ENCODE measurements at regions not wholly inside any gene's neighbourhood (a gene's known extent, or its start where the extent isn't known, plus 50 kb on each side); places are given as distances from the start of the nearest gene placed in this dataset.
"Not testable (repeated sequence)": the region's sequence is repeated elsewhere in the genome, so short reads cannot be mapped to it uniquely, and the experiment has no call there.

DNA sequence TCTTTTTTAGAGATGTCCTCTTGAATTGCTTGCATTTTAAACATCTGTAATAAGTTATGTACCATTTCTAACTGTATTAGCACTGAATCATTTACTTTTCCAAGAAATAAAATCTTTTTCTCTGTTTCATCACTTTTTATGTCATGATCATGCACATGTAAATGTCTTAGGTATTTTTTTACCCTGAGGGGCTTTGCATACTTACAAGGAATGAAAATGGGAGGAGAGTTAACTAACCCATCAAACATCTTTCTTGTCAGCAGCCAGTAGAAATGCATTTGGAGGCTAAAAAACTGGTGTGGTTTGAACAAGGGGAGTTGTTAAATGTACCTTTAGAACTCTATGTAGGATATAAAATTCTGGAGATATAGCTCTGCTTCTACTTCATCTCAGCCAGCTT, 1080.3 kb downstream of the GALC start:
- DNase-seq (ENCODE audit: low read depth in 2 of 2): peak; percentile 84 to 87

DNA sequence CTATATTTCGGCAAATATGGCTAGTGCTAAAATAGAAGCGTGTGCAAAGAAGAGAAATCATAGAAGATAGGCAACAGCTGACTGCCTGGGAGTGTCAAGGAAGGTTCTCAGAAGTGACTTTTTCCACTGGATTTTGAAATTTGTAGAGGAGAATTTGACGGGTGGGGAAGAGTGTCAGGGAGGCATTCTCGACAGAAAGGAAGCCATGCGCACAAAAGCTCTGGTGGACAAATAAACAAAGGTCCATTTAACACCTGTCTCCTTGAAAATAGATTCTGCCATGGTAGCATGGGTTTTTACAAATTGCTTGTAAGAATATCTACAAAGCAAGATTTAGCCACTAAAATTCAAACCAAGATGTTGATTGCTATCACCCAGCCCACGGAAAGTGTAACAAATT, 1081.5 kb downstream of the GALC start:
- DNase-seq (ENCODE audit: low read depth in 2 of 2): no peak

DNA sequence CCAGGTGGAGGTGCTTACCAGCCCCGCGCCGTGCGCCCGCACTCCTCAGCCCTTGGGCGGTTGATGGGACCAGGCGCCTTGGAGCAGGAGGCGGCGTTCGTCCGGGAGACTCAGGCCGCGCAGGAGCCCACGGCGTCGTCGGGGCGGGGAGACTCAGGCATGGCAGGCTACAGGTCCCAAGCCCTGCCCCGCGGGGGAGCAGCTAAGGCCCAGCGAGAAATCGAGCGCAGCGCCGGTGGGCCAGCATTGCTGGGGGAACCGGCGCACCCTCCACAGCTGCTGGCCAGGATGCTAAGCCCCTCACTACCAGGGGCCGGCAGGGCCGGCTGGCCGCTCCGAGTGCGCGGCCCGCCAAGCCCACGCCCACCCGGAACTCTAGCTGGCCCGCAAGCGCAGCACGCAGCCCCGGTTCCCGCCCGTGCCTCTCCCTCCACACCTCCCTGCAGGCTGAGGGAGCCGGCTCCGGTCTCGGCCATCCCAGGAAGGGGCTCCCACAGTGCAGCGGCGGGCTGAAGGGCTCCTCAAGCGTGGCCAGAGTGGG, 1087.5 kb downstream of the GALC start:
- not testable (repeated sequence) for DNase-seq (ENCODE audit: low read depth in 2 of 2)

DNA sequence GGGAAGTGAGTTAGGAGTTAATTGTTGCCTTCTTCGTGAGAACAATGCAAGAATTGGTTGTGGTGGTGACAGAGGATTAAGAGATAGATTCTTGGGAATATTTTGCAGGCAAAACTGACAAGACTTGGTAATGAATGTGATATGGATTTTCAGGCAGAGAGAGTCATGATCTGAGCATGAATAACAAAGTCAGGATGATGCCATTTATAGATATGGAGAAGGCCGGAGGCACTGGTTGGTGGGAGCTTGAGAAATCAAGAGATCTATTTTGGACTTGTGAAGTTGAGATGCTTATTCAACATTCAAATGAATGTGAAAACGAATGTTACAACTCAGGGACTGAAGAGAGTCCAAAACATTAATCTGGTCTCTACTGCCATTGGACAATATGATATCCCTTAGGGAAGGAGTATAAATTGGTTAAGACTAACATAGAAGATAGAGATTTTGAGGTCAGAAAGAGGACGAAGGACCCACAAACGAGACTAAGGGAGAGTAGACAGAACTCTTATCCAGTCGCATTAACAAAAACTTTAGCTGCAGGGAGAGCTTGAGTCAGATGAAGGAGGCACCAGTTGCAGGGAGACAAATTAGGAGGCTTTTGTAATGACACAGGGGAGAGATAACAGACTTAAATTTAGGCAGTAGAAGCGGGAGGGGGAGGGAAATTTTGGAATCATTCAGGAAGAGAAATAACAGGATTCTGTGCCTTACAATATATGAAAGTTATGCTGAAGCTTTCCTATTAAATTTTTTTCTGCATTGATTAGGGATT, 1090.6 kb downstream of the GALC start:
- no peak for DNase-seq (ENCODE audit: low read depth in 2 of 2)

DNA sequence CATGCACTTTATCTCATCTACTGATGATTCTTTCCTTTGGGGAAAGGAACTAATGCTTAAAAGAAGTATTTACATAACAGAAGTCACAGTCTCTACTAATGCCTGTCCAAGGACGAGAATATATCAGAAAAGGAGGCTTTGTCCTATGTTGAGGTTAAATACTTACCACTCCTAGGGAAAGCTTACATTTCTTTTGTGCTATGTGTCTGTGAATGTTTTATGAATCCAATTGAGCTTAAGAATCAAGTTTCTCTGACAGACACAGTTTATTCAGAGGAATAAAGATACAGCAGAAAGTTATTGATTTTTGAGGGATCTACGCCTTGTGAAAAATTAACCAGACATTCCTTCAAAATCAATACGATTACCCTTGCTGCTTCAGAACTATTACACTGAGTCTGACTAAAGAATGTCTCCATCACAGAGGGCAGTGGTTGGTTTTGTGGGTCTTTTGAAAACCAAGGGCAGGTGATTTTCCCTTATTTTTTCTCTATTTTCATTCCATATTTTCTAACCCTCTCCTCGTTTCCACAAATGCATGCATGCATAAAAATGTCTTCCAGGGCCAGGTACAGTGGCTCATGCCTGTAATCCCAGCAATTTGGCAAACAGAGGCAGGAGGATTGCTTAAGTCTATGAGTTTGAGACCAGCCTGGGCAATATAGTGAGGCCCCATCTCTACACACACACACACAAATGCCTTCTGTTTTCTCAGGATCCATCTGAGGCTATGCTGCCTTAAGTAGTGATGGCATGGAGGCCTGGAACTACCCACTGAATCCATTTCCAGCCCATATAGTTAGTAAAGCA, 1095.1 kb downstream of the GALC start:
- no peak for DNase-seq (ENCODE audit: low read depth in 2 of 2)

DNA sequence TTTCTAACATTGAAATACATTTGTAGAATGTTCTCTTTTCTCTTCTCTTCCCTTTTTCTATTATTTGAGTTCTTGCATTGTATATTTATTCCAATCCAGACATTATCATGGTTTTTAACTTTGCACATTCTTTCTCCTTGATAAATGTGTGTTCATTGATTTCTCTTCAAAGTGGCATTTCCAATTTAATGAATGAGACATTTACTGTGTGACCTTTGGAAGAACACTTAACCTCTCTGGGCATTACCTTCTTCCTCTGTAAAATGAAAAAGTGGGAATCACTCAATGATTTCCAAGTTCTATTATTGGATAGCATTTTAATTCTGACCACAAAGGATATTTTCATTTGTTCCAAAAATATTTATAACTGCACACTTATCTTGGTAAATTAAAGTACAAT, 1095.8 kb downstream of the GALC start:
- no peak for DNase-seq (ENCODE audit: low read depth in 2 of 2)

DNA sequence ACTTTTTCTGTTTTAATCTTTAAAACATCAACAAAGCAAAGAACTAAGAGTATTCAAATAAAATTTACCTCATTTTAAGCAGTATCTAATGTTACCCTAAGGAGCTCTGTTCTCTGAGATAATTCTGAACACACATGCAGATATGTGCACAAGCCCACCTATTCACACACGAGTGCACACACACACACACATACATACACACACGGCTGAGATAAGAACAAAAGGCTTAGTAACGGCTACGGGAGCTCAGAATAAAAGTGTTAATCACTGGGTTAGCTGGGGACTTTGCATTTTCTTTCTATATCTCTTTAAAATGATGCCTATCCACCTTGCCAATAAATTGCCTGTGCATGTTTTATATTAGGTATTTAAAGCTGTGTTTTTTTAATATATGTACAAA, 1096.3 kb downstream of the GALC start:
- DNase-seq (ENCODE audit: low read depth in 2 of 2): no peak

DNA sequence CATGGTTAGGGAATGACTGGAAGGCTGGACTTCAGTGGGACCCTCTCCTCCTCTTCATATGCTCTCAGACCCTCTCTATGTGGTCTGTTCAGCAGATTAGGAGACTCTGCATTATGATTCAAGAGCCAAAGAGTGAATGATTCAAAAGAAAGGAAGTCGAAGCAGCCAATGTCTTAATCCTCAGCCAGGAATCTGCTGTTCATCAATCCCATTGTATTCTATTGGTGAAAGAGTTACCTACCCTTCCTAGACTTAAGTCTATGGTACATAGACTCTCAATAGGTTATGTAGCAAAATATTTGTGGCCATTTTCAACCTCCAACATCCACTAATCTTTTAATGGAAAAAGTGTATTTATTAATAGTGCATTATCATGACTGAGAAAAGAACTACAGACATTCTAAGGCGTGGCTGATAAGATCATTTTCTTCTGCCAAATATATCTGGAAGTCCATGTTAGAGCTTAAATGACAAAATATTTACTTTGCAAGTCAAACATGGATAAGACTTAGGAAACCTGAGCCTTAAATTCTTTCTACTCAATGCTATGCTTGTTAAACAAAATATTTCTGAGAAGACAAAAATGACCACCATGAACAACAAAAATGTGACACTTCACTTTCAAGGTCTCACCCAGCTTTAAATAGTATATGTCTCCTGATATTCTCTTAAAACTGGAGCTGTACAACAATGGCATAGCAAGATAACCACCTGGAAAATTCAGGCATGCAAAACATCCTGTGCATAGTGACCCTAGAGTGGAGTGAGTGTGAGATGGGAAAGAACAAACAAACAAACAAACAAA, 1100.6 kb downstream of the GALC start:
- DNase-seq (ENCODE audit: low read depth in 2 of 2): no peak

DNA sequence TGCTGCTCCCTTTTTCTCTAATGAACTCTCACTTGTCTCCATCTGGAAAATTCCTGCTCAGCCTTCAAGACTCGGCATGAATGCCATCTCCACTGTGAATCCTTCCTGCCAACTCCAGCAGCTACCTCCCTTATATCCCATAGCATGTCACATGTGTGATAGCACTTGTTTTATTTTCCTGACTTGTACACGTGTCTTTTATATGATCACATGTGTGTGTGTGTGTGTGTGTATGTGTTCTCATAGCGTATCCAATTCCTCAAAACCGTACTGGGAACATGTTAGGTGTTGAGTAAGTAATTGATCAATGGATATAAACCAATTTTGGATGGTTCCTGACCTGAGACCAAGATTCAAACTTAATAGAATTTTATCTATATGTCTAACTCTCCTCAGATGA, 1107.7 kb downstream of the GALC start:
- no peak for DNase-seq (ENCODE audit: low read depth in 2 of 2)

DNA sequence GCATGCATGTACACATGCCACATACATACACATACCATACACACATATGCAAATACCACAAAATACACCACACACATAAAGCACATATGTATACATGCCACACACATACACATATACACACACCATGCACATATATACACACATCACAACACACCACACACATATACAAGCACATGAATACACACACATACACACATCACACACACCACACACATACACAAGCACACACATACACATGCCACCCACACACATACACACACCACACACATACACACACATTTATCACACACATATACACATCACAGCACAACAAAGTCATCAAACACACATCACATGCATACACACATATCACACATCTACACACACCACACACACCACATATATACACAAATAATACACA, 1108.5 kb downstream of the GALC start:
- no peak for DNase-seq (ENCODE audit: low read depth in 2 of 2)

DNA sequence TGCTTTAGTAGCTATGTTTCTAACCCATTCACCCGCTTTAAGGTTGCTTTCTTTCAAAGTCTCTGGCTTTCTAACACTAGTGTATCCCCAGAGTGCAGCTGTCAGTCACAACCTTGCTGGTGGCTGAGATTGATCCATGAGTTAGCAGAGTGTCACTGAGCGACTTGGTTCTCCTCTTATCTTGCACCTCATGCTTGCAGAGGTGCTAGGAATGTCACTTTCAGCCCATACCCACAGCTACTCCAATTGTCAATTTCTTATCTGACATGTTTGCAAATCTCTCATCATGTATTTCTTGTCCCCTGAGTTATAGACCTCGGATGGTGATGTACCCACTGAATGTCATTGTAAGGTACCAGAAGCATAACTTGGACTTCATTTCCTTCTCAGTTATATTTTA, 1110.2 kb downstream of the GALC start:
- no peak for DNase-seq (ENCODE audit: low read depth in 2 of 2)

DNA sequence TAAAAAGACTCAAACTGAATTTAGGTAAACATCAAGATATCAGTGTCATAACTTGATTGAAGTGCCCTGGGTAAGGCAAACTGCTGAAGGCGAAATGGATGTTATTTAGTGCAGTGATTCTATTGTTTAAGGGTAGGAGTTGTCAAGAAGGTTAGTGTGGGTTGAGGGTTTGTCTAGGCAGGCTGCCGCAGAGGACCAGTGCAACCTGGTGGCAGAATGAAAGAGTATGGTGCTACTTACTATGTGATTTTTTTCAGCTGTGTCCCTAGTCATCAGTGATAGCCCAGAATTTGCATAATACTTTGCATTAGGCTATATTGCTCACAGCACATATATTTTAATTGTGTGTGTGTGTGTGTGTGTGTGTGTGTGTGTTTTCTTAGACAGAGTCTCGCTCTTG, 1127.0 kb downstream of the GALC start:
- DNase-seq (ENCODE audit: low read depth in 2 of 2): no peak

DNA sequence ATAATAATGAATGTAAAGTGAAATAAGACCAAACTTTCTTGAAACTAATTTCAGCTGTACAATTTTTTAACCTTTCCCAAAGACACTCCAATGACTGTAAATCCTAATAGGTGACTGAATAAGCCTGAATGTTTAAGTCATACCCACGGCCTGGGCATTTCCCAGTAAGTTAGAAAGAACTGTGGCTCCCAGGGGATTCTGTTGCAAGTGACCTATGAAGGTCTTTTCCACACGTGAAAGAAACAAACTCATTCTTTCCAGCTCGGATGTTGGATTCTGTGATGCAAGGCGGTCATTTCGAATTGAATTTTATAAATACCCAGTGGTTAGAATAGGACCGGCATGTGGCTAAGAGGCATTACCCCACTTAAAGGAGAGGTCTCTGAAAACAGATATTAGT, 1134.4 kb downstream of the GALC start:
- no peak for DNase-seq (ENCODE audit: low read depth in 2 of 2)

DNA sequence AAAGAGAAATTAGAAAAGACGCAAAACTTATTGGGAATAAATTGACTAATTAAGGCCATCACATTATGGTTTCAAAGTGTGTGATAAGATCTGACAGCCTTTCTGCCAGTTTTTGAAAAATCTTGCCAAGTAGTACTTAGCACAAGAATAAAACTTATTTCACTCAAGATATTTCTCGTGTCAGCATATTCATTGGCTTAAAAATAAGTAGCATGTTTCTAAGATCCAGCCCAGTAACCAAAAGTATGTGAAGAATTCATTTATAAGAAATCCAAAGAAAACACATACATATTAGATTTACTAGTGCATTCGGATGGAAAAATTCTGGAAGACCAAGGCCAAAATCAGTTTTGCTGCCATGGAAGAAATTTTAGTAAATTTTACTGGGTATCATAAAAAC, 1135.0 kb downstream of the GALC start:
- DNase-seq (ENCODE audit: low read depth in 2 of 2): peak; percentile 63 to 67

DNA sequence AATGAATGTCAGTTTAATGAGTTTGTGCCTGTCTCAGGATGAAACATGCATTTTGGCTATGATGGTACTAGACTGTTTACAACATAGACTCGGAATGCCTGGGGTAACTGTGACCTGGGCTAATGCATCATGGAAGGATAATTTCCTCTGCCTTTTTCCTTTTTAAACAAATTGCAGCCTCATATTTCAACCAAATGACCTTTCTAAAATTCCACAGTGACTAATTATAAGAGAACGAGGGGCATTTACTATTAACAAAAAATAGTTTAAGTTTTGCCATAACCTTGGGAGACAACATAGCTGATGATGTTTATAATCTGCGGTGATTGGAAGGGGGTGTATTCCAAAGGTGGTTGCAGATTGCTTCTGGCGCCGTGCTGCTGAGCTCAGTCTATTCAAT, 1140.5 kb downstream of the GALC start:
- peak; percentile 39 to 45 for DNase-seq (ENCODE audit: low read depth in 2 of 2)

DNA sequence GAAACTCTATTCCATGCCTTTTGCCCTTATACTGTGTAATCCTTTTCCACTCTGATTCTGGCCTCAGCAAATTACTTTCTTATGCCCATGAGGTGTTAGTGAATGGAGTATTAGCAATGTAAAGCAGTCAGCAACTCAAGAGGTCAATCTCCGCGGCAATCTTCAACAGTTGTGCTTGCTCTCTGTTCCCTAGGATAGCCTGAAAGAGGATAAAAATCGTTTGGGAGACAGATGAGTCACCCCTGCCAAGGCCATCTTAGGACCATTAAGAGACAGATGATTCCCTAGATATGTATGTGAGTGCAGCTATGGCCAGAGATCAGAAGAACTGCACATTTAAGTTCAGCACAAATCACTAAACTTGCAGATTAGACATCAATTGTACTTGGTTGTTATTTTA, 1145.8 kb downstream of the GALC start:
- no peak for DNase-seq (ENCODE audit: low read depth in 2 of 2)

DNA sequence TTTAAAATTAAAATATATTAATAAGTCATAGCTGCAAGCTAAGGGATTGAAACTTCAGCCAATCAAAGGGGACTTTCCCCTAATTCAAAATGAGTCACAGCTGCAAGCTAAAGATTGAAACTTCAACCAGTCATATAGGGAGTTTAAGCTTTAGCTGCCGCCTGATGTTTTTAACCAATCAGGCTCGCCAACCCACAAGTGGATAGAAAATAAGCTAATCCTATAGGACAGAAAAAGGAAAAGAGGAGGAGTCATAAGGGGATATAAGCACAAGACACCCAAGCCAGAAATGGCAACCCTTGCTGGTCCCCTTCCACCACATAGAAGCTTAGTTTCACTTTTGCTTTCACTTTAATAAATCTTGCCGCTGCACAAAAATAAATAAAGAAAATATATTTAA, 1154.6 kb downstream of the GALC start:
- DNase-seq (ENCODE audit: low read depth in 2 of 2): no peak

DNA sequence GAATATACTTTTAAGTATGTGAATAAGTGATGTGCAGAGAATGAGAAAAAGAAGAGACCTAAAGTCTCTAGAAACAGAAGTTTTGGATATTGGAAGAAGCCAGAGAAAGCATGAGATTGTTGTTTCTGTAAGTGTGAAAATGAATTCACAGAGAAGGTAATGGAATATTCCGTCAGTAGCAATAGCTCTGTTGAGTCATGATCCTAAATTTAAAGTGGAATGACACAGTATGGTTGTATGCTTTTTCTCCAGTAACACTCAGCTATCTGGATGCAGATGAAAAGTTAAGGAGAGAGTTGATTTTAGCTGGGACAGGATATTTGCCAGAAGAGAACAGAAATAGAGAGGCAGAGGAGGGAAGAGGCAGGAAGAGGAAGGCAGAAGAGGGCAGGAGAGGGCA, 1166.3 kb downstream of the GALC start:
- no peak for DNase-seq (ENCODE audit: low read depth in 2 of 2)

DNA sequence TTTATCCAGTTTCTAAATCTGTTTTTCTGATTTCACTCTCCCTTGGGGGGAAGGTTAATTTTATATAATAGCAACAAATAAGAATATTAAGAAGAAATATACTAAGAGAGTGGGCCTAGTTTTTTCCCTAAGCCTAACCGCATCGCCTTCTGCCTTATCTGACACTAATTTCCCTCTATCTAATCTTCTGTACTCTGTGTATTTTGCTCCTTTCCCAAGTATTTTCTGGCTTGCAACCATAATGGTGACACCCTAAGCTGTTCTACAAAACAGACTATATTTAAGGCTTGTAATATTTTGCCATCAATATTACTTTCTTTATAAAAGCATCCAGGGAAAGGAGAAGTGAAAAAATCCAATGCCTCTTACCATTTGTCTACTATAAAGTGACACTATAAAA, 1168.8 kb downstream of the GALC start:
- DNase-seq (ENCODE audit: low read depth in 2 of 2): no peak

DNA sequence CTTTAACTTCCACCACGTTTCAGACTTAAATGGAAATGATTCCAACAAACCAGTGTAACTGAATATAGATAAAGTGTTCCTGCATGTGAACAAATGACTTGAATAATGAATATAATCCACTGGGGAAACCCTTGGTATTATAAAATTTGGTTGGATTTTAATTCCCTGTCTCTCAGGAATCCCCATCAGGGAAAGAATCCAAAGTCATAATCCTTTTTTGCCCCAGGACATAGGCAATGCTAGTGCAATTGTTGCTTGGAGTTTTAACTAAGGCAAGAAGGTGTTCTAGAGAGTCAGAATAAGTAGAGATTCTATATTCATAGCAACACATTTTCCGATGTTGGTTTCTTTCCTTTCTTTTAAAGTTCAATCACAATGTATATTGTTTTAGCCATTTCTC, 1169.4 kb downstream of the GALC start:
- DNase-seq (ENCODE audit: low read depth in 2 of 2): no peak

DNA sequence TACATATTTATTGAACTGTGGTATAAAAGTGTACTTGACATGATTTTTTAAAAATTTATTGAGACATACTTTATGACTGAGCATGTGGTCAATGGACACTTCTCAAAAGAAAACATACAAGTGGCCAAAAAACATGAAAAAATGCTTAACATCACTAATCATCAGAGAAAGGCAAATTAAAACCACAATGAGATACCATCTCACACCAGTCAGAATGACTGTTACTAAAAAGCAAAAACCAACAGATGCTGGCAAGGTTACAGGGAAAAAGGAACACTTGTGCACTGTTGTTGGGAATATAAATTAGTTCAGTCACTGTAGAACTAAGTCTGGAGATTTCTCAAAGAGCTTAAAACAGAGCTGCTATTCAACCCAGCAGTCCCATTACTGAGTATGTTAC, 1177.6 kb downstream of the GALC start:
- DNase-seq (ENCODE audit: low read depth in 2 of 2): no peak

DNA sequence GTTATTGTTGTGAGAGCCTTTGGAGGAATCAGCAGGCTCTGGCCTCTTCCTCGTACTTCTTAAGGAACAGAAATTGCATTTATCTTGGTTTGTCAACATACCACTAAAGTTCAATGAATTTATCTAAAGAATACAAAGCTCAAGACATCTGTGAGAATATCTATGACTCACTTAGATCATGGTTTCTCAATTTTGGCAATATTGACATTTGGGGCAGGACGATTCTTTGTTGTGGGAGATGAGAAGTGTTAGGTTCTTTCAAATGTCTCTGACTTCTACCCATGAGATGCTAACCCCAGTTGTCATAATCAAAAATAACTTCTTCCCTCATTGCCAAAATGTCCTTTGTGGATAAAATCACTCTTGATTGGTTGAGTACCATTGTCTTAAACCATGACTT, 1190.3 kb downstream of the GALC start:
- DNase-seq (ENCODE audit: low read depth in 2 of 2): no peak

All from fibroblast of skin of left quadriceps (primary cell).